Activated CD8-positive, alpha-beta memory T cell treated with anti-CD3 and anti-CD28 coated beads, Interleukin-2, amount 50 U/mL, for 48 hours (primary cell): ENCODE measurements at regions not wholly inside any gene's neighbourhood (a gene's known extent, or its start where the extent isn't known, plus 50 kb on each side); places are given as distances from the start of the nearest gene placed in this dataset.

Experiments
- DNase-seq: peaks from one replicate; pipeline ENCODE4 v3.0.0-alpha.2; 2020

- no peak for DNase-seq
These were observed 395.7 kb upstream of the MAP3K7 start for GRCh38 chr6:90982581-90982980.

- no peak for DNase-seq
These were observed 395.2 kb upstream of the MAP3K7 start for GRCh38 chr6:90982051-90982450.

- DNase-seq = no peak
These were observed 391.2 kb upstream of the MAP3K7 start for GRCh38 chr6:90978046-90978445.

GRCh38 chr6:90977513-90977912 lies 390.6 kb upstream of the MAP3K7 start:
- DNase-seq = no peak

GRCh38 chr6:90976341-90976740 lies 389.5 kb upstream of the MAP3K7 start:
- DNase-seq = no peak

GRCh38 chr6:90975741-90976140 lies 388.9 kb upstream of the MAP3K7 start:
- no peak for DNase-seq

GRCh38 chr6:90973188-90973587 lies 386.3 kb upstream of the MAP3K7 start:
- DNase-seq = no peak

GRCh38 chr6:90970672-90971071 lies 383.8 kb upstream of the MAP3K7 start:
- DNase-seq = no peak

- DNase-seq = no peak
These were observed 380.6 kb upstream of the MAP3K7 start for GRCh38 chr6:90967471-90967870.

- no peak for DNase-seq
These were observed 373.5 kb upstream of the MAP3K7 start for GRCh38 chr6:90960324-90960723.

GRCh38 chr6:90955246-90955645 lies 368.4 kb upstream of the MAP3K7 start:
- no peak for DNase-seq

GRCh38 chr6:90953405-90954161 lies 366.7 kb upstream of the MAP3K7 start:
- DNase-seq = no peak

GRCh38 chr6:90952176-90952575 lies 365.3 kb upstream of the MAP3K7 start:
- DNase-seq = no peak

GRCh38 chr6:90948540-90948939 lies 361.7 kb upstream of the MAP3K7 start:
- DNase-seq = no peak

GRCh38 chr6:90947184-90948064 lies 360.6 kb upstream of the MAP3K7 start:
- DNase-seq = no peak

GRCh38 chr6:90941885-90942284 lies 355.0 kb upstream of the MAP3K7 start:
- DNase-seq = no peak

- no peak for DNase-seq
These were observed 354.1 kb upstream of the MAP3K7 start for GRCh38 chr6:90940812-90941481.

- DNase-seq = no peak
These were observed 353.0 kb upstream of the MAP3K7 start for GRCh38 chr6:90939906-90940305.

- no peak for DNase-seq
These were observed 351.2 kb upstream of the MAP3K7 start for GRCh38 chr6:90938122-90938521.

GRCh38 chr6:90936286-90936685 lies 349.4 kb upstream of the MAP3K7 start:
- no peak for DNase-seq

- no peak for DNase-seq
These were observed 348.1 kb upstream of the MAP3K7 start for GRCh38 chr6:90934966-90935365.

GRCh38 chr6:90934081-90934480 lies 347.2 kb upstream of the MAP3K7 start:
- no peak for DNase-seq

GRCh38 chr6:90932351-90932750 lies 345.5 kb upstream of the MAP3K7 start:
- DNase-seq = no peak

- DNase-seq = no peak
These were observed 341.2 kb upstream of the MAP3K7 start for GRCh38 chr6:90928051-90928450.
